ENCODE measurements at regions not wholly inside any gene's neighbourhood (a gene's known extent, or its start where the extent isn't known, plus 50 kb on each side); places are given as distances from the start of the nearest gene placed in this dataset.

GRCh38 chr16:47956916-47957315 lies 198.9 kb downstream of the ABCC12 start:
- CTCF ChIA-PET (ENCODE audit: low intra/inter-chr PET ratio) = no interaction called here
- in situ Hi-C loops (cut with MboI) = no loop called here

GRCh38 chr16:47949714-47950113 lies 206.1 kb downstream of the ABCC12 start:
- POLR2A ChIA-PET = interaction anchor here (0.5 to 0.9 kb wide), 3 partner anchors 10 to 210 kb away, joined by 3 read pairs; no protein-coding TSS in a partner anchor
- H3K4me1 ChIP-seq (replicated peaks in 1 of 2; ENCODE audit: control insufficient read depth in 2 of 2, insufficient read depth in 2 of 2, low read length in 2 of 2) = no peaks in the 10 kb centered on the region
- H3K36me3 ChIP-seq (ENCODE audit: control insufficient read depth, insufficient read depth, low read length) = no peaks in the 10 kb centered on the region
- H3K9me1 ChIP-seq (ENCODE audit: control insufficient read depth, insufficient read depth, low read length) = no peaks in the 10 kb centered on the region
- H3K9ac ChIP-seq (ENCODE audit: insufficient read depth in 1 of 2, low read depth in 2 of 2, low read length in 2 of 2) = no peak overlapping the region
- no TSS peak for BruUV-seq (replicated peaks)
- intact Hi-C loops (cut with micrococcal nuclease) (no loop called here), in situ Hi-C loops (cut with MboI) (no loop called here)
- ATAC-seq (no peak), FAIRE-seq (no peak), DNase-seq (ENCODE audit: extremely low read depth in 1 of 4, low spot score in 3 of 4) (no peak)
- no peaks in the 10 kb centered on the region for H3K9me3 ChIP-seq (replicated peaks; ENCODE audit: control insufficient read depth, insufficient read depth, low read depth, low read length)
- TF ChIP-seq RBBP5 (IDR thresholded peaks at IDR 0.05; ENCODE audit: borderline replicate concordance, insufficient read depth, low read length, poor library complexity, severe bottlenecking) (no peak), ELK1 (CRISPR knock-in tag; IDR thresholded peaks at IDR 0.05) (no peak), PKNOX1 (IDR thresholded peaks at IDR 0.05) (no peak)
- H3K4me2 ChIP-seq (ENCODE audit: insufficient read depth, low read length) = no peak overlapping the region
- CTCF ChIA-PET (ENCODE audit: low intra/inter-chr PET ratio) = no interaction called here
- H3K27me3 ChIP-seq (ENCODE audit: control insufficient read depth in 2 of 2, insufficient read depth in 2 of 2, low read length in 2 of 2) = peaks cover 3 to 7% of the 10 kb centered on the region in 2 experiments; a peak in 2 of 5 replicates
- H2AFZ ChIP-seq (ENCODE audit: low read depth, low read length) = no peak overlapping the region
- no peak overlapping the region for H3K4me3 ChIP-seq
- no peaks in the 10 kb centered on the region for H4K20me1 ChIP-seq (replicated peaks; ENCODE audit: control insufficient read depth, insufficient read depth, low read length)
- no peak overlapping the region for H3K27ac ChIP-seq (ENCODE audit: extremely low read depth, low read depth, low read length)
- 1% methylated on average over 9 of the region's 9 CpGs for WGBS (ENCODE audit: insufficient coverage, low coverage, missing lambda C conversion rate)
- H3K79me2 ChIP-seq (ENCODE audit: control insufficient read depth, insufficient read depth, low read length) = no peaks in the 10 kb centered on the region

More at GRCh38 chr16:47956916-47957315, 198.9 kb downstream of the ABCC12 start:
- Histone ChIP-seq H3K4me2 (ENCODE audit: insufficient read depth, low read length) (no peak overlapping the region), H3K27me3 (ENCODE audit: control insufficient read depth in 2 of 2, insufficient read depth in 2 of 2, low read length in 2 of 2) (no peaks in the 10 kb centered on the region; a peak in 1 of 5 replicates), H3K4me3 (no peak overlapping the region), H3K9me3 (replicated peaks; ENCODE audit: control insufficient read depth, insufficient read depth, low read depth, low read length) (no peaks in the 10 kb centered on the region), H3K9ac (ENCODE audit: insufficient read depth in 1 of 2, low read depth in 2 of 2, low read length in 2 of 2) (no peak overlapping the region), H3K9me1 (ENCODE audit: control insufficient read depth, insufficient read depth, low read length) (no peaks in the 10 kb centered on the region), H3K4me1 (replicated peaks in 1 of 2; ENCODE audit: control insufficient read depth in 2 of 2, insufficient read depth in 2 of 2, low read length in 2 of 2) (no peaks in the 10 kb centered on the region), H2AFZ (ENCODE audit: low read depth, low read length) (no peak overlapping the region), H3K36me3 (ENCODE audit: control insufficient read depth, insufficient read depth, low read length) (no peaks in the 10 kb centered on the region), H4K20me1 (replicated peaks; ENCODE audit: control insufficient read depth, insufficient read depth, low read length) (no peaks in the 10 kb centered on the region), H3K79me2 (ENCODE audit: control insufficient read depth, insufficient read depth, low read length) (no peaks in the 10 kb centered on the region), H3K27ac (ENCODE audit: extremely low read depth, low read depth, low read length) (no peak overlapping the region)
- TF ChIP-seq SP2 (IDR thresholded peaks at IDR 0.05; ENCODE audit: extremely low read depth, low read depth, low read length, poor library complexity, severe bottlenecking) = no peak
- TF ChIP-seq ZBTB17 (CRISPR knock-in tag; IDR thresholded peaks at IDR 0.05) = no peak
- no peak for TF ChIP-seq ZNF780A (CRISPR knock-in tag; IDR thresholded peaks at IDR 0.05)
- no peak for TF ChIP-seq NCOR1 (IDR thresholded peaks at IDR 0.05)
- no peak for TF ChIP-seq ZNF584 (CRISPR knock-in tag; IDR thresholded peaks at IDR 0.05; ENCODE audit: low read depth)
- ATAC-seq (no peak), DNase-seq (ENCODE audit: extremely low read depth in 1 of 4, low spot score in 3 of 4) (no peak), FAIRE-seq (no peak)
- POLR2A ChIA-PET = interaction anchor here (0.7 kb wide), 1 partner anchor 24 kb away, joined by 3 read pairs; no protein-coding TSS in a partner anchor
- 0% methylated on average over 2 of the region's 2 CpGs for WGBS (ENCODE audit: insufficient coverage, low coverage, missing lambda C conversion rate)
- BruUV-seq (replicated peaks) = no TSS peak
- intact Hi-C loops (cut with micrococcal nuclease) = no loop called here
